GM18508 (cell line): ENCODE measurements at regions not wholly inside any gene's neighbourhood (a gene's known extent, or its start where the extent isn't known, plus 50 kb on each side); places are given as distances from the start of the nearest gene placed in this dataset.
"Not testable (repeated sequence)": the region's sequence is repeated elsewhere in the genome, so short reads cannot be mapped to it uniquely, and the experiment has no call there.

Source experiments
- ATAC-seq: cut with Tn5 transposase; IDR thresholded peaks from one replicate; pipeline ENCODE4 v1.9.1; 2021; ENCODE audit warnings: moderate number of reproducible peaks; ENCODE audit not compliant: insufficient read depth, unreplicated experiment

- no peak for ATAC-seq
Observed at GRCh38 chr18:38575648-38576047, 1010.0 kb upstream of the CELF4 start.

GRCh38 chr18:38575023-38575422 lies 1009.4 kb upstream of the CELF4 start:
- no peak for ATAC-seq

- ATAC-seq = no peak
Observed at GRCh38 chr18:38572554-38573111, 1007.0 kb upstream of the CELF4 start.

GRCh38 chr18:38571651-38572050 lies 1006.1 kb upstream of the CELF4 start:
- no peak for ATAC-seq

- ATAC-seq = no peak
Observed at GRCh38 chr18:38565513-38565912, 999.9 kb upstream of the CELF4 start.

GRCh38 chr18:38563396-38563980 lies 997.9 kb upstream of the CELF4 start:
- ATAC-seq = no peak

- ATAC-seq = no peak
Observed at GRCh38 chr18:38557006-38557405, 991.4 kb upstream of the CELF4 start.

- no peak for ATAC-seq
Observed at GRCh38 chr18:38552732-38553321, 987.2 kb upstream of the CELF4 start.

- no peak for ATAC-seq
Observed at GRCh38 chr18:38551881-38552280, 986.3 kb upstream of the CELF4 start.

- ATAC-seq = no peak
Observed at GRCh38 chr18:38545071-38545470, 979.5 kb upstream of the CELF4 start.

GRCh38 chr18:38539856-38540255 lies 974.3 kb upstream of the CELF4 start:
- no peak for ATAC-seq

GRCh38 chr18:38539371-38539770 lies 973.8 kb upstream of the CELF4 start:
- no peak for ATAC-seq

GRCh38 chr18:38534073-38534472 lies 968.5 kb upstream of the CELF4 start:
- no peak for ATAC-seq

- ATAC-seq = no peak
Observed at GRCh38 chr18:38526922-38527321, 961.3 kb upstream of the CELF4 start.

GRCh38 chr18:38525039-38525438 lies 959.4 kb upstream of the CELF4 start:
- no peak for ATAC-seq

- no peak for ATAC-seq
Observed at GRCh38 chr18:38520786-38521185, 955.2 kb upstream of the CELF4 start.

- ATAC-seq = no peak
Observed at GRCh38 chr18:38502539-38502938, 936.9 kb upstream of the CELF4 start.

GRCh38 chr18:38497266-38497665 lies 931.7 kb upstream of the CELF4 start:
- no peak for ATAC-seq

- no peak for ATAC-seq
Observed at GRCh38 chr18:38496222-38496793, 930.7 kb upstream of the CELF4 start.

- ATAC-seq = no peak
Observed at GRCh38 chr18:38494065-38494464, 928.5 kb upstream of the CELF4 start.

GRCh38 chr18:38491195-38491594 lies 925.6 kb upstream of the CELF4 start:
- ATAC-seq = no peak

GRCh38 chr18:38489721-38490120 lies 924.1 kb upstream of the CELF4 start:
- ATAC-seq = not testable (repeated sequence)
